Keratinocyte (primary cell): ENCODE measurements at regions not wholly inside any gene's neighbourhood (a gene's known extent, or its start where the extent isn't known, plus 50 kb on each side); places are given as distances from the start of the nearest gene placed in this dataset.

Experiments
- EZH2 ChIP-seq: IDR thresholded peaks from one replicate; pipeline ENCODE4 v1.6.1; 2012; ENCODE audit warnings: inconsistent platforms, mild to moderate bottlenecking, low read length, moderate library complexity
- TF ChIP-seq, protein P1 (sequence below), 3 experiments: IDR thresholded peaks in 1 of 3; conservative IDR thresholded peaks in 1 of 3; optimal IDR thresholded peaks in 1 of 3; 2 replicates in 2 of 3; 3 replicates in 1 of 3; pipeline versions ENCODE3 to v1.5.1; 2011; ENCODE audit warnings: low read length in 3 of 3, mild to moderate bottlenecking in 3 of 3, moderate library complexity in 2 of 3, control low read depth in 1 of 3, inconsistent platforms in 1 of 3; ENCODE audit not compliant: insufficient read depth in 2 of 3; ENCODE audit errors: extremely low read depth in 1 of 3

DNA sequence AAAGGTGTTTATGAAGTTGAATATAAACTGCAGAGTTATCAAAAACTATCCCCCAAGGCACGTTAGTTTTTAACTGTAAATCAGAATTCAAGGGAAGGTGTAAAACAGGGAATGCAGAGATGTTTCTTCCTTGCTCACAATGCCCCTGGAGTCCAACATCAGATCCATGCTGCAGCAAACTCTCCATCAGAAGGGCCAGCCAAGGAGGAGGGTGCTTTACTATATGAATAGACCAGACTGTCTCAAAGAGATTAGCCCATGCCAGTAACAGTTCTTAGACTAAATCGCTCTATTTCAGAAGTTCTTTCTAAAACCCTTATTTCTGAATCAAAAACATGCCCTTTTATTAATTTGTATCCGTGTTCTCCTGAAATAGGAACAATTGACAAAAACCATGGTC is 362.8 kb upstream of the RPS23 start:
- TF ChIP-seq, protein P1, sequence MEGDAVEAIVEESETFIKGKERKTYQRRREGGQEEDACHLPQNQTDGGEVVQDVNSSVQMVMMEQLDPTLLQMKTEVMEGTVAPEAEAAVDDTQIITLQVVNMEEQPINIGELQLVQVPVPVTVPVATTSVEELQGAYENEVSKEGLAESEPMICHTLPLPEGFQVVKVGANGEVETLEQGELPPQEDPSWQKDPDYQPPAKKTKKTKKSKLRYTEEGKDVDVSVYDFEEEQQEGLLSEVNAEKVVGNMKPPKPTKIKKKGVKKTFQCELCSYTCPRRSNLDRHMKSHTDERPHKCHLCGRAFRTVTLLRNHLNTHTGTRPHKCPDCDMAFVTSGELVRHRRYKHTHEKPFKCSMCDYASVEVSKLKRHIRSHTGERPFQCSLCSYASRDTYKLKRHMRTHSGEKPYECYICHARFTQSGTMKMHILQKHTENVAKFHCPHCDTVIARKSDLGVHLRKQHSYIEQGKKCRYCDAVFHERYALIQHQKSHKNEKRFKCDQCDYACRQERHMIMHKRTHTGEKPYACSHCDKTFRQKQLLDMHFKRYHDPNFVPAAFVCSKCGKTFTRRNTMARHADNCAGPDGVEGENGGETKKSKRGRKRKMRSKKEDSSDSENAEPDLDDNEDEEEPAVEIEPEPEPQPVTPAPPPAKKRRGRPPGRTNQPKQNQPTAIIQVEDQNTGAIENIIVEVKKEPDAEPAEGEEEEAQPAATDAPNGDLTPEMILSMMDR (optimal IDR thresholded peaks at IDR 0.05 in 1 of 3, IDR thresholded peaks at IDR 0.05 in 1 of 3, conservative IDR thresholded peaks at IDR 0.05 in 1 of 3; ENCODE audit: extremely low read depth in 1 of 3, insufficient read depth in 2 of 3, low read length in 3 of 3), result no peak
- no peak for TF ChIP-seq EZH2
